B cell (primary cell): ENCODE measurements at regions not wholly inside any gene's neighbourhood (a gene's known extent, or its start where the extent isn't known, plus 50 kb on each side); places are given as distances from the start of the nearest gene placed in this dataset.

Source experiments
- EZH2 ChIP-seq: IDR thresholded peaks from 2 replicates; pipeline ENCODE4 v1.6.1; 2012; ENCODE audit warnings: borderline replicate concordance, low read depth, mild to moderate bottlenecking, moderate library complexity, low read length; ENCODE audit not compliant: insufficient read depth, poor library complexity, severe bottlenecking
- TF ChIP-seq, protein P1 (sequence below): fragments of 200-600 bp; IDR thresholded peaks from one replicate; pipeline ENCODE4 v1.8.0; 2022; ENCODE audit warnings: antibody characterized with exemption, mild to moderate bottlenecking

DNA sequence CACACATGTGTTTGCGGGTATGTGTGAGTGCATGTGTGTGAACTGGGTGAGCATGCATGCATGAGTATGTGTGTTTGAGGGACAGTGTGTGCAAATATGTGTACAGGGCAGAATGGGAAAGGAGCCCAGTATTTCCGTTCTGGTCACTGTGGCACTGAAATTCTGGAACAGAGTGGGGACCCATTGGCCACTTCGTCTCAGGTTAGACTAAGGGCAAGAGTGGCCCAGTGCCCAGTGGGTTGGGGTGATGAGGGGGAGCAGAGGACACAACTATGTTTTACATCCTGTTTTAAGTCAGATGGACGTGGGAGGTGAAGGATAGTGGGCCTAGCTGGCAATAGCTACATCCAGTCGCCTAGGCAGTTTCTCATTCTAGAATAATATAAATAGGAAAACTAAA is 438.5 kb downstream of the DYNC2H1 start:
- TF ChIP-seq EZH2: no peak
- TF ChIP-seq, protein P1, sequence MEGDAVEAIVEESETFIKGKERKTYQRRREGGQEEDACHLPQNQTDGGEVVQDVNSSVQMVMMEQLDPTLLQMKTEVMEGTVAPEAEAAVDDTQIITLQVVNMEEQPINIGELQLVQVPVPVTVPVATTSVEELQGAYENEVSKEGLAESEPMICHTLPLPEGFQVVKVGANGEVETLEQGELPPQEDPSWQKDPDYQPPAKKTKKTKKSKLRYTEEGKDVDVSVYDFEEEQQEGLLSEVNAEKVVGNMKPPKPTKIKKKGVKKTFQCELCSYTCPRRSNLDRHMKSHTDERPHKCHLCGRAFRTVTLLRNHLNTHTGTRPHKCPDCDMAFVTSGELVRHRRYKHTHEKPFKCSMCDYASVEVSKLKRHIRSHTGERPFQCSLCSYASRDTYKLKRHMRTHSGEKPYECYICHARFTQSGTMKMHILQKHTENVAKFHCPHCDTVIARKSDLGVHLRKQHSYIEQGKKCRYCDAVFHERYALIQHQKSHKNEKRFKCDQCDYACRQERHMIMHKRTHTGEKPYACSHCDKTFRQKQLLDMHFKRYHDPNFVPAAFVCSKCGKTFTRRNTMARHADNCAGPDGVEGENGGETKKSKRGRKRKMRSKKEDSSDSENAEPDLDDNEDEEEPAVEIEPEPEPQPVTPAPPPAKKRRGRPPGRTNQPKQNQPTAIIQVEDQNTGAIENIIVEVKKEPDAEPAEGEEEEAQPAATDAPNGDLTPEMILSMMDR: no peak
